GM12891 (cell line): ENCODE measurements at regions not wholly inside any gene's neighbourhood (a gene's known extent, or its start where the extent isn't known, plus 50 kb on each side); places are given as distances from the start of the nearest gene placed in this dataset.

Experiments used
- DNase-seq: peaks from one replicate; pipeline ENCODE4 v3.0.0; 2011; ENCODE audit warnings: low spot score; ENCODE audit not compliant: insufficient read length
- FAIRE-seq: peaks from 2 replicates; lab custom pipeline; 2011; peaks lifted over from hg19 to GRCh38; lab: Jason Lieb, UNC
- PAX5 ChIP-seq: IDR thresholded peaks from 2 replicates; pipeline ENCODE4 v1.6.1; 2011; ENCODE audit warnings: low read length, moderate library complexity, mild to moderate bottlenecking; ENCODE audit not compliant: insufficient read depth, severe bottlenecking
- POLR2A ChIP-seq: IDR thresholded peaks from 2 replicates; pipeline ENCODE4 v1.6.1; 2011; ENCODE audit warnings: low read depth, low read length, control low read depth
- POLR2AphosphoS5 ChIP-seq: IDR thresholded peaks from 2 replicates; pipeline ENCODE4 v1.6.1; 2011; ENCODE audit warnings: low read depth, low read length, control low read depth
- POU2F2 ChIP-seq: IDR thresholded peaks from 2 replicates; pipeline ENCODE4 v1.6.1; 2011; ENCODE audit warnings: low read depth, mild to moderate bottlenecking, control low read depth, low read length, moderate library complexity
- SPI1 ChIP-seq: IDR thresholded peaks from 2 replicates; pipeline ENCODE4 v1.6.1; 2011; ENCODE audit warnings: low read depth, low read length, control low read depth
- TAF1 ChIP-seq: IDR thresholded peaks from 2 replicates; pipeline ENCODE4 v1.6.1; 2011; ENCODE audit warnings: low read depth, low read length, control low read depth

- FAIRE-seq: no peak
- TF ChIP-seq SPI1 (no peak), POLR2A (no peak), TAF1 (no peak), PAX5 (no peak), POU2F2 (no peak), POLR2AphosphoS5 (no peak)
- DNase-seq: no peak
Measured at GRCh38 chr14:54048311-54048710, 91.7 kb upstream of the BMP4 start.

DNA sequence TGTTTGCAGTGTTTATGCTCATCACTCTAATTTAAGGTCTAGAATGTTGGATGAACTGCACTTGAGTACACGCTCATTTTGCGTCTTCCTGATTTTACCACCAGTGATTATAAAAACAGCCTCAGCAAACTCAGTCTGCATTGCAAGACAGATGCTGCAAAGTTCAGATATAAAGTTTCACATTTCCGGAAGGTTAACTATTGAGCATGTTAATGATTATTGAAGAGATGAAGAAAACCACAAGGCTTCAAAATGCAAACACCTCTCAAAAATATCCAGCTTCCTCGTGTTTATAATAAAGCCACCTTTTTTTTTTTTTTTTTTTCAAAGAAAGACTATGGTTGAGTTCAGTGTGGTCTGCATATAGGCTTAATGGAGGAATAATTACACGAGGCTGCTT lies 92.1 kb upstream of the BMP4 start:
- DNase-seq (no peak), FAIRE-seq (no peak)
- no peak for TF ChIP-seq POLR2A
- TF ChIP-seq POLR2AphosphoS5: no peak
- no peak for TF ChIP-seq POU2F2

DNA sequence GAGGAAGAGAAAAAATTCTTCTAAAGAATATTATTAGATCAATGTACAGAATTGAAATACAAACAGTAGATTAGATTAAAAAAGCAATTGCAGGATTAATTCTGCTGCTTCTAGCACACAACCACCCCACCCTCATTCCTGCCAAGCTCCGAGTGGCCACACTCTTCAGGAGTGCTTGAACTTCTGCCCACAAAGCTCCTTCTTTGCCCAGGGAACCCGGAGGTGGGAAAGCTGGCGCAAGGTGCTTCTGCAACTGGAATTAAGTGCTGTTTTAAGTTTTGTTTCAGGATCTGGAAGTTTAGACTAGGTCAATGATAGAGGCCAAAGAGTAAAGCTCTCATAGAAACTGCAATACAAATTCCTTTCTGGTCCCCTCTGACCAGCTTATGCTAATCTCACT lies 94.1 kb upstream of the BMP4 start:
- DNase-seq: no peak
- no peak for FAIRE-seq
- no peak for TF ChIP-seq PAX5

DNA sequence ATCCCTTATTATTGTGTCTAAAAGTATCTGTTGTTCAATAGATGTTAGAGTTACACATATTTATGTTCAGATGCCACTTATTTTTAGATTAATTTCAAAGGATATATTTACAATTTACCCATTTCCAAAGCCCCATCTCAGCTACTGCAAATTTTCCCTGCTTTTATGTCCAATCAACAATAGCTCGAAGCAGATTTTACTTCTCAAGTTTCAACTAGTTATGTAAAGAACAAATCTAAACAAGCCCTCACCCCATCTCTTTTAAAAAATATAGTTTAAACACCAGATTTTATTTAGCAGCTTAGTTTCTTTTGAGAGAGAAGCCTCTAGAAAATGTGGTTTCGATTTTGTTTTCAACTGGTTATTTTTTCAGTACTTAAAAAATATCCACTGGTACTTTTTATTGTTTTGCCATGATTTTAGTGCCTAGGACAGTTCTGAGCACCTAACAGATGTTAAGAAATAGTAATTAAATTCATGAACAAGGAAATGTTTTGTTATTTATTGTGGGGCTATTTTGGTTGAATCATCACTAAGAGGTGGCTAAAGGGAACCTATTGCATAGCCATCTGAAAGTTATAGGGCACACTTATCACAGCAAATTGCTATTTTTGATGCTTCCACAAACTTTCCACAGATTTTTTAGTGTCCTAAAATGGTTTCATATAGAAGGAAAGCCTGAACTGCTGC lies 96.2 kb upstream of the BMP4 start:
- no peak for FAIRE-seq
- DNase-seq: no peak
- TF ChIP-seq TAF1 (no peak), POLR2AphosphoS5 (no peak), POU2F2 (no peak), SPI1 (no peak), PAX5 (no peak), POLR2A (no peak)

DNA sequence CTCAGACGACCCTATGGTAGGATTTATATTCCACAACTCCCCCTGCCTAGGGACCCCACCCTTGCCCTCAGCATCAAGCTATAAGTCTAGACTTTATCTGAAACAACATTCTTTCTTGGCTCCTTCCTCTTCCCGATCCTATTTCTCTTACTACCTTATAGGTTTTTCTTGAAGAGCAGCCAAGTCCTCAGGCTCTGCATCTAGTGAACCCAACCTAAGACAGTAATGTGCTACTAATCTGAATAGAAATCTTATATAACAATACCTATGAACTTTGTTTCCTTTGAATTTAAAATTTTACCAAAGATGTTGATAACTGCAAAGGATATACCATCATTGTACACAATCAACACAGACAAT lies 96.7 kb upstream of the BMP4 start:
- TF ChIP-seq PAX5 (no peak), POU2F2 (no peak), POLR2A (no peak), SPI1 (no peak), POLR2AphosphoS5 (no peak)
- no peak for FAIRE-seq
- no peak for DNase-seq

- TF ChIP-seq TAF1: no peak
- no peak for TF ChIP-seq POLR2A
- TF ChIP-seq POU2F2: no peak
- FAIRE-seq (no peak), DNase-seq (no peak)
Measured at GRCh38 chr14:54058505-54058904, 101.9 kb upstream of the BMP4 start.

- DNase-seq (no peak), FAIRE-seq (no peak)
- TF ChIP-seq POU2F2 (no peak), SPI1 (no peak), POLR2A (no peak), POLR2AphosphoS5 (no peak), TAF1 (no peak), PAX5 (no peak)
Measured at GRCh38 chr14:54083549-54084239, 127.1 kb upstream of the BMP4 start.

GRCh38 chr14:54085232-54085761 lies 128.7 kb upstream of the BMP4 start:
- no peak for FAIRE-seq
- TF ChIP-seq TAF1 (no peak), PAX5 (no peak), POLR2AphosphoS5 (no peak), SPI1 (no peak), POU2F2 (no peak)
- DNase-seq: no peak

DNA sequence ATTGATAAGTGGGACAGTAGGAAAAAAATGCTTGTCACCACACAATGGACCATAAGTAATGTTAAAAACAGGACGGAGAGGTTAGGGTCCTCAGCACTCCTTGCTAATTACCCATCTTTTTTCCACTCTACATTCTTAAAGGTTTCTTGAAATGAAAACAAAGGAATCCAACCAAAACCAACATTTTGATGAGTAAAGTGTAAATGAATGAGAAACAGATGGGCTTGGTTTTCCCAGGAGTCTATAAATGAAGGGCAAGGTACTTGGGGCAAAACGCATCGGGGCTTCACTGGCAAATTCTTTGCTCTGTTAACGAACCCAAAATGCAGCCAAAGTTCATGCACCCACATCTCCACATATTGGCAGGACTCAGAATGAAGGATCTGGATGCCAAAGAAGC lies 129.2 kb upstream of the BMP4 start:
- DNase-seq: no peak
- FAIRE-seq: no peak
- TF ChIP-seq PAX5 (no peak), TAF1 (no peak), POU2F2 (no peak)

DNA sequence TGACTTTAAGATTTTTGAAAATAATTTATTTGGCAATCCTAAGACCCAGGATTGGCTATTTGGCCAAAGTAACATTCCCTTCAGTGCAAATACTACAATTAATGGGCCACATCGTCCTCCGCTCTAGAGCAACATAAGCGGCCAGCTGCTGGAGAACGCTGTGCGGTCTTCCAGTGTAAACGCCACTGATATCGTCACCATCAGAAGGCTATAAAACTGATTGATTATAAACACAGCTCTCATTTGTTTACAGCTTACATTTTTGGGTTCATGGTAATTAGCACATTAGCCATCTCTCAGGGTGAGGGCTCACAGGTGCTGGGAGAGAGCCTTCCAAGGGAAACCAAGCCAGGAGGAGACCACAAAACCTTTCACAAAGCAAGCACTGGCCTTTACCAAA lies 130.1 kb upstream of the BMP4 start:
- DNase-seq: no peak
- no peak for TF ChIP-seq PAX5
- no peak for TF ChIP-seq POLR2AphosphoS5
- TF ChIP-seq POU2F2: no peak
- TF ChIP-seq SPI1: no peak
- TF ChIP-seq TAF1: no peak
- TF ChIP-seq POLR2A: no peak
- FAIRE-seq: no peak

DNA sequence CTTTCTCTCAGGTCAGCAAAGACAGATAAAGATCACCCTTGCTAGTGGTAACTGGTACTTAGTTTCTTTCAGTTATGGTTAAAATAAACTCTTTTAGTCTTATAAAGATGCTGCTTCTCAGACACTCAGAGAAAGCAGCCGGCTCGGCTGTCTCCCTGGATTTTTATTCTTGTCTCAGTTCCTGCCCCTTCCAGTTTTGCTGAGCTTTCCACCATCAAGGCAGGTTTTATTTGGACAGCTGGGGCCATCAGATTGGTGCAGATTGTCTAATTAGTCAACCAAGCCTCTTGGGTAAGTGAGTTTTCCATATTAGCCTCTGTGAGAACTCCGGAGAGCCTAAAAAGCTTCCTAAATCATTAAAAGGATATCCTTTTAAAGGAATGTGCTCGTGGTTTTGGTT lies 130.8 kb upstream of the BMP4 start:
- FAIRE-seq (no peak), DNase-seq (no peak)
- TF ChIP-seq PAX5: no peak
- TF ChIP-seq POLR2AphosphoS5: no peak
- TF ChIP-seq SPI1: no peak
- no peak for TF ChIP-seq POU2F2
- no peak for TF ChIP-seq TAF1
- no peak for TF ChIP-seq POLR2A

DNA sequence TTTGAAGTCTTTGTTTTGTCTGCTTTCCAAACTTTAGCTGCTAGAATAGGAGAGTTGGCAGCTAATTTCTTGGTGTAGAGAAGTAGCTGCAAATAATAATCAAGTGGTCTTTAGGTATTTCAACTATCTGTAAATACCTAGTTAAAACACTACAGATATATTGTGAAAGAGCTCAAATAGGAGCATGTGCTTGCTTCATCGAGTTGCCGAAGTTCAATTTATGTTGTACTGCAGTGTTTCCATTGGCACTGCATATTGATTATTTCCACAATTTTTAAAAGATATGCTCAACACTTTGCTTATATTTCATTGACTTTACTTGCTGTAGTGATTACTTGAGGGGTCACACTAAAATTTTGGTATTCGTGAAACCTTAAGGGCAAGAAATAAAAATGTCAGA lies 131.6 kb upstream of the BMP4 start:
- no peak for FAIRE-seq
- TF ChIP-seq POLR2A: no peak
- TF ChIP-seq POLR2AphosphoS5: no peak
- no peak for TF ChIP-seq SPI1
- TF ChIP-seq POU2F2: no peak
- TF ChIP-seq TAF1: no peak
- no peak for TF ChIP-seq PAX5

More for the DNA sequence above, 131.6 kb upstream of the BMP4 start:
- no peak for DNase-seq
